Chondrocyte (in vitro differentiated cells): ENCODE measurements at regions not wholly inside any gene's neighbourhood (a gene's known extent, or its start where the extent isn't known, plus 50 kb on each side); places are given as distances from the start of the nearest gene placed in this dataset.

ENCODE experiments used
- DNase-seq: peaks from one replicate; pipeline ENCODE4 v3.0.0; 2021; ENCODE audit warnings: mixed read lengths, low spot score
- H3K27ac Mint-ChIP-seq: one replicate; pipeline ENCODE4 v1.8.0; 2021; ENCODE audit warnings: mild to moderate bottlenecking, moderate library complexity, mixed read lengths; ENCODE audit not compliant: unreplicated experiment
- H3K27me3 Mint-ChIP-seq: 2 replicates; pipeline ENCODE4 v1.8.0; 2021; ENCODE audit warnings: low read depth, mixed read lengths
- H3K36me3 Mint-ChIP-seq: 2 replicates; pipeline ENCODE4 v1.8.0; 2021; ENCODE audit warnings: low read depth, mixed read lengths
- H3K4me1 Mint-ChIP-seq: 2 replicates; pipeline ENCODE4 v1.8.0; 2021; ENCODE audit warnings: low read depth, mild to moderate bottlenecking, mixed read lengths
- H3K4me3 Mint-ChIP-seq: one replicate; pipeline ENCODE4 v1.8.0; 2021; ENCODE audit warnings: mild to moderate bottlenecking, moderate library complexity, mixed read lengths; ENCODE audit not compliant: unreplicated experiment
- H3K9me3 Mint-ChIP-seq: 2 replicates; pipeline ENCODE4 v1.8.0; 2021; ENCODE audit warnings: low read depth, mixed read lengths
- CTCF ChIP-seq: fragments of 200-600 bp; sonication (generic); IDR thresholded peaks from 2 replicates; pipeline ENCODE4 v1.5.0; 2021; ENCODE audit warnings: antibody characterized with exemption, mild to moderate bottlenecking, moderate library complexity

GRCh38 chr2:220695397-220696279 lies 876.5 kb downstream of the EPHA4 start:
- no peak for TF ChIP-seq CTCF
- Mint-ChIP-seq H3K36me3 (no peaks in the 10 kb centered on the region), H3K27ac (no peak overlapping the region), H3K4me3 (no peak overlapping the region), H3K9me3 (peaks cover 3% of the 10 kb centered on the region), H3K27me3 (no peaks in the 10 kb centered on the region), H3K4me1 (peaks cover 12% of the 10 kb centered on the region)
- no peak for DNase-seq

- Mint-ChIP-seq H3K27ac (no peak overlapping the region), H3K27me3 (no peaks in the 10 kb centered on the region), H3K36me3 (no peaks in the 10 kb centered on the region), H3K9me3 (peaks cover 7% of the 10 kb centered on the region), H3K4me1 (peaks cover 12% of the 10 kb centered on the region), H3K4me3 (no peak overlapping the region)
- TF ChIP-seq CTCF = no peak
- no peak for DNase-seq
These were observed 875.8 kb downstream of the EPHA4 start for GRCh38 chr2:220696280-220696669.

- DNase-seq = no peak
- Mint-ChIP-seq H3K4me3 (no peak overlapping the region), H3K27me3 (no peaks in the 10 kb centered on the region), H3K4me1 (peaks cover 12% of the 10 kb centered on the region), H3K9me3 (peaks cover 13% of the 10 kb centered on the region), H3K27ac (no peak overlapping the region), H3K36me3 (no peaks in the 10 kb centered on the region)
- TF ChIP-seq CTCF = no peak
These were observed 875.1 kb downstream of the EPHA4 start for GRCh38 chr2:220697011-220697410.

GRCh38 chr2:220701115-220701514 lies 871.0 kb downstream of the EPHA4 start:
- no peaks in the 10 kb centered on the region for H3K27me3 Mint-ChIP-seq
- peaks cover 13% of the 10 kb centered on the region for H3K9me3 Mint-ChIP-seq
- DNase-seq = no peak
- no peak overlapping the region for H3K27ac Mint-ChIP-seq
- H3K36me3 Mint-ChIP-seq = no peaks in the 10 kb centered on the region
- no peak for TF ChIP-seq CTCF
- H3K4me1 Mint-ChIP-seq = peaks cover 5% of the 10 kb centered on the region
- H3K4me3 Mint-ChIP-seq = no peak overlapping the region

- peaks cover 2% of the 10 kb centered on the region for H3K4me1 Mint-ChIP-seq
- H3K4me3 Mint-ChIP-seq = no peak overlapping the region
- H3K36me3 Mint-ChIP-seq = no peaks in the 10 kb centered on the region
- no peak for TF ChIP-seq CTCF
- no peaks in the 10 kb centered on the region for H3K27me3 Mint-ChIP-seq
- no peak overlapping the region for H3K27ac Mint-ChIP-seq
- peaks cover 13% of the 10 kb centered on the region for H3K9me3 Mint-ChIP-seq
- no peak for DNase-seq
These were observed 868.8 kb downstream of the EPHA4 start for GRCh38 chr2:220703279-220703678.
